ENCODE measurements at regions not wholly inside any gene's neighbourhood (a gene's known extent, or its start where the extent isn't known, plus 50 kb on each side); places are given as distances from the start of the nearest gene placed in this dataset.
A peak's percentile ranks its signal among the peaks of the same experiment; 100 is the strongest.

GRCh38 chr2:216320852-216321251 is 51.4 kb downstream of the MARCHF4 start:
- no peak for DNase-seq

GRCh38 chr2:216319771-216320170 is 52.5 kb downstream of the MARCHF4 start:
- DNase-seq: no peak

- DNase-seq: no peak
Observed at GRCh38 chr2:216318521-216318874, 53.8 kb downstream of the MARCHF4 start.

GRCh38 chr2:216317831-216318520 is 54.3 kb downstream of the MARCHF4 start:
- DNase-seq: no peak

GRCh38 chr2:216316743-216317142 is 55.5 kb downstream of the MARCHF4 start:
- DNase-seq: no peak

GRCh38 chr2:216315802-216316603 is 56.3 kb downstream of the MARCHF4 start:
- no peak for DNase-seq

- DNase-seq: no peak
Observed at GRCh38 chr2:216312441-216312840, 59.8 kb downstream of the MARCHF4 start.

- DNase-seq: peak; percentile 89
Observed at GRCh38 chr2:216308576-216308975, 63.7 kb downstream of the MARCHF4 start.

GRCh38 chr2:216307496-216307895 is 64.8 kb downstream of the MARCHF4 start:
- no peak for DNase-seq

- DNase-seq: no peak
Observed at GRCh38 chr2:216306868-216307267, 65.4 kb downstream of the MARCHF4 start.

GRCh38 chr2:216305574-216305973 is 66.7 kb downstream of the MARCHF4 start:
- no peak for DNase-seq

GRCh38 chr2:216302981-216303676 is 69.2 kb downstream of the MARCHF4 start:
- no peak for DNase-seq

GRCh38 chr2:216300906-216301305 is 71.4 kb downstream of the MARCHF4 start:
- no peak for DNase-seq

- no peak for DNase-seq
Observed at GRCh38 chr2:216299588-216299987, 72.7 kb downstream of the MARCHF4 start.

- DNase-seq: no peak
Observed at GRCh38 chr2:216298719-216299495, 73.4 kb downstream of the MARCHF4 start.

- no peak for DNase-seq
Observed at GRCh38 chr2:216296856-216297255, 75.4 kb downstream of the MARCHF4 start.

GRCh38 chr2:216294305-216294704 is 78.0 kb downstream of the MARCHF4 start:
- no peak for DNase-seq

- DNase-seq: no peak
Observed at GRCh38 chr2:216293883-216294282, 78.4 kb downstream of the MARCHF4 start.

- no peak for DNase-seq
Observed at GRCh38 chr2:216292886-216293301, 79.4 kb downstream of the MARCHF4 start.

- no peak for DNase-seq
Observed at GRCh38 chr2:216292475-216292874, 79.8 kb downstream of the MARCHF4 start.

GRCh38 chr2:216289470-216289869 is 82.8 kb downstream of the MARCHF4 start:
- no peak for DNase-seq

- peak; percentile 41 for DNase-seq
Observed at GRCh38 chr2:216287251-216287650, 85.0 kb downstream of the MARCHF4 start.

GRCh38 chr2:216286616-216287231 is 85.6 kb downstream of the MARCHF4 start:
- no peak for DNase-seq

Data from NCI-H510A treated with DMSO at 0.1 percent for 48 hours (cell line).